ENCODE measurements at regions not wholly inside any gene's neighbourhood (a gene's known extent, or its start where the extent isn't known, plus 50 kb on each side); places are given as distances from the start of the nearest gene placed in this dataset.

GRCh38 chr5:101035425-101035824, 132.3 kb upstream of the ST8SIA4 start:
- TF ChIP-seq, protein P1, sequence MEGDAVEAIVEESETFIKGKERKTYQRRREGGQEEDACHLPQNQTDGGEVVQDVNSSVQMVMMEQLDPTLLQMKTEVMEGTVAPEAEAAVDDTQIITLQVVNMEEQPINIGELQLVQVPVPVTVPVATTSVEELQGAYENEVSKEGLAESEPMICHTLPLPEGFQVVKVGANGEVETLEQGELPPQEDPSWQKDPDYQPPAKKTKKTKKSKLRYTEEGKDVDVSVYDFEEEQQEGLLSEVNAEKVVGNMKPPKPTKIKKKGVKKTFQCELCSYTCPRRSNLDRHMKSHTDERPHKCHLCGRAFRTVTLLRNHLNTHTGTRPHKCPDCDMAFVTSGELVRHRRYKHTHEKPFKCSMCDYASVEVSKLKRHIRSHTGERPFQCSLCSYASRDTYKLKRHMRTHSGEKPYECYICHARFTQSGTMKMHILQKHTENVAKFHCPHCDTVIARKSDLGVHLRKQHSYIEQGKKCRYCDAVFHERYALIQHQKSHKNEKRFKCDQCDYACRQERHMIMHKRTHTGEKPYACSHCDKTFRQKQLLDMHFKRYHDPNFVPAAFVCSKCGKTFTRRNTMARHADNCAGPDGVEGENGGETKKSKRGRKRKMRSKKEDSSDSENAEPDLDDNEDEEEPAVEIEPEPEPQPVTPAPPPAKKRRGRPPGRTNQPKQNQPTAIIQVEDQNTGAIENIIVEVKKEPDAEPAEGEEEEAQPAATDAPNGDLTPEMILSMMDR (IDR thresholded peaks at IDR 0.05; ENCODE audit: low read depth, low read length, poor library complexity, severe bottlenecking) = no peak
- no peak for TF ChIP-seq EZH2phosphoT487 (IDR thresholded peaks at IDR 0.05; ENCODE audit: borderline replicate concordance, low read length)

Measured in DOHH2 (cell line).